Rectal smooth muscle tissue (tissue), 1 donor: ENCODE measurements at regions not wholly inside any gene's neighbourhood (a gene's known extent, or its start where the extent isn't known, plus 50 kb on each side); places are given as distances from the start of the nearest gene placed in this dataset.

Experiments
- H3K27ac ChIP-seq: one replicate; pipeline ENCODE4 v1.7.0; 2013; ENCODE audit warnings: low read depth, low read length, inconsistent platforms
- H3K27me3 ChIP-seq: one replicate; pipeline ENCODE4 v1.7.0; 2013; ENCODE audit warnings: low read length; ENCODE audit not compliant: control insufficient read depth, insufficient read depth
- H3K36me3 ChIP-seq: one replicate; pipeline ENCODE4 v1.7.0; 2013; ENCODE audit warnings: low read length; ENCODE audit not compliant: control insufficient read depth, insufficient read depth
- H3K4me1 ChIP-seq: one replicate; pipeline ENCODE4 v1.7.0; 2013; ENCODE audit warnings: low read length; ENCODE audit not compliant: control insufficient read depth, insufficient read depth
- H3K4me3 ChIP-seq: one replicate; pipeline ENCODE4 v1.7.0; 2013; ENCODE audit warnings: low read length
- H3K9ac ChIP-seq: one replicate; pipeline ENCODE4 v1.7.0; 2013; ENCODE audit warnings: low read length

GRCh38 chr4:119797238-119797894 is 168.8 kb upstream of the PDE5A start:
- Histone ChIP-seq H3K36me3 (no peaks in the 10 kb centered on the region), H3K9ac (no peak overlapping the region), H3K27me3 (no peaks in the 10 kb centered on the region), H3K27ac (no peak overlapping the region), H3K4me3 (no peak overlapping the region), H3K4me1 (no peaks in the 10 kb centered on the region)

GRCh38 chr4:119795986-119796578 is 167.5 kb upstream of the PDE5A start:
- no peak overlapping the region for H3K27ac ChIP-seq
- no peaks in the 10 kb centered on the region for H3K4me1 ChIP-seq
- H3K9ac ChIP-seq = no peak overlapping the region
- H3K27me3 ChIP-seq = no peaks in the 10 kb centered on the region
- H3K4me3 ChIP-seq = no peak overlapping the region
- H3K36me3 ChIP-seq = no peaks in the 10 kb centered on the region

DNA sequence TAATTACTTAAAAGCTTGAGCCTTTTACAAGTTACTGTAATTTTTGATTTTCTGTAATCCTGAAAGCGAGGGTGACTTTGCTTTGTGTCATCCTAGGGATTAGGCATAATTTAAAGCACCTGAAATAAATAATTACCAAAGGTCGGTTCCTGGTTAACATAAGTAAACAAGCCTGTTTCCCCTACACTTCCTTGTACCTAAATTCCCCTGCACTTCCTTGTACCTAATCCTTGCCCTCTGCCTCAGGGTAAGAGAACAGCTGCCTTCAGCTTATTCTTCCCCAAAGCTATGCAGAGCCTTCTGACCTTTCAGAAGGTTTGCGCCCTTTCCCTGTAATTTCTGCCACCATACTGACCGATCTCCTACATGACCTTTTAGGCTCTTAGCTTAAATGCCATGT is 166.1 kb upstream of the PDE5A start:
- no peak overlapping the region for H3K27ac ChIP-seq
- no peak overlapping the region for H3K9ac ChIP-seq
- H3K4me1 ChIP-seq = no peaks in the 10 kb centered on the region
- no peak overlapping the region for H3K4me3 ChIP-seq
- no peaks in the 10 kb centered on the region for H3K36me3 ChIP-seq
- H3K27me3 ChIP-seq = no peaks in the 10 kb centered on the region

- Histone ChIP-seq H3K4me3 (no peak overlapping the region), H3K36me3 (no peaks in the 10 kb centered on the region), H3K27me3 (no peaks in the 10 kb centered on the region), H3K9ac (no peak overlapping the region), H3K27ac (no peak overlapping the region), H3K4me1 (no peaks in the 10 kb centered on the region)
These were observed 165.5 kb upstream of the PDE5A start for GRCh38 chr4:119794113-119794512.

GRCh38 chr4:119788349-119789266 is 160.0 kb upstream of the PDE5A start:
- Histone ChIP-seq H3K27me3 (no peaks in the 10 kb centered on the region), H3K27ac (no peak overlapping the region), H3K36me3 (no peaks in the 10 kb centered on the region), H3K9ac (no peak overlapping the region), H3K4me1 (no peaks in the 10 kb centered on the region), H3K4me3 (no peak overlapping the region)

DNA sequence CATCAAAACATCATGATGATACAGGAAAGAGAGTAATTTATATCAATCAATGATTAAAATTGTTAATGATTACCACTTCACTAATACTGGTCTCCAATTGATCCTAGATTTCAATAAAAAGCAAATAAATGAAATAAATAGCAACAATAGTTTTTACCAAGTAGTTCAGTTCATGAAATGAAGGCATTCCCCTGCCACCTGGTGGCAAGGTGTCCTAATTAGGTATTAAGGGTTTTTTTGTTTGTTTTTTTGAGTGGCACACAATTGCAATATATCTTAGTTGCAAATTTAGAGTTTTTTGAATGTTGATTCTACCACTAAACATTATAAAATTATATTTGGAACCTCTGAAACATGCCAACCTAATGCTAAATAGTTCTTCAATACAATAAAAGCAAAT is 157.4 kb upstream of the PDE5A start:
- no peak overlapping the region for H3K4me3 ChIP-seq

GRCh38 chr4:119783189-119783983 is 154.8 kb upstream of the PDE5A start:
- Histone ChIP-seq H3K36me3 (no peaks in the 10 kb centered on the region), H3K9ac (no peak overlapping the region), H3K27ac (no peak overlapping the region), H3K27me3 (no peaks in the 10 kb centered on the region), H3K4me1 (no peaks in the 10 kb centered on the region), H3K4me3 (no peak overlapping the region)

More for the DNA sequence above, 157.4 kb upstream of the PDE5A start:
- Histone ChIP-seq H3K27ac (no peak overlapping the region), H3K27me3 (no peaks in the 10 kb centered on the region), H3K4me1 (no peaks in the 10 kb centered on the region), H3K36me3 (no peaks in the 10 kb centered on the region), H3K9ac (no peak overlapping the region)

GRCh38 chr4:119781044-119781443 is 152.4 kb upstream of the PDE5A start:
- Histone ChIP-seq H3K4me3 (no peak overlapping the region), H3K9ac (no peak overlapping the region), H3K36me3 (no peaks in the 10 kb centered on the region), H3K4me1 (no peaks in the 10 kb centered on the region), H3K27me3 (no peaks in the 10 kb centered on the region), H3K27ac (no peak overlapping the region)

DNA sequence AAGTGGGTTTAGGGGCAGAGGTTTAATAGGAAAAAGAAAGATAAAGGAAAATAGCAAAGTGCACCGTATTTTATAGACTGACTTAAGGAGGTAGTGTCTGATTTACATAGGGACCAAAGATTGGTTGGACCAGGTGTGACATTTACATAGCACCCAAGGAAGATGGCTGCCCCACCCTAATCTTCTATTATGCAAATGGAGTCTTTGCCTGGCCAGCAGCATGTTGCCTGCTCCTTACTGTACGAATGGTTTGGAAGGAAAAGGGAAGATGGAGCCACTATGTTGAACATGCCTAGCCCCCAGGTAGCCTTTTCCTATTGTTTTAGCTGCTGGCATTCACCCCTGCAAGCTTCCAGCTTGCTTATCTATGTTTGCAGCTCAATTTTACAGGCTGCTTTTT is 146.2 kb upstream of the PDE5A start:
- Histone ChIP-seq H3K27me3 (no peaks in the 10 kb centered on the region), H3K36me3 (no peaks in the 10 kb centered on the region), H3K27ac (no peak overlapping the region), H3K9ac (no peak overlapping the region), H3K4me3 (no peak overlapping the region), H3K4me1 (no peaks in the 10 kb centered on the region)

DNA sequence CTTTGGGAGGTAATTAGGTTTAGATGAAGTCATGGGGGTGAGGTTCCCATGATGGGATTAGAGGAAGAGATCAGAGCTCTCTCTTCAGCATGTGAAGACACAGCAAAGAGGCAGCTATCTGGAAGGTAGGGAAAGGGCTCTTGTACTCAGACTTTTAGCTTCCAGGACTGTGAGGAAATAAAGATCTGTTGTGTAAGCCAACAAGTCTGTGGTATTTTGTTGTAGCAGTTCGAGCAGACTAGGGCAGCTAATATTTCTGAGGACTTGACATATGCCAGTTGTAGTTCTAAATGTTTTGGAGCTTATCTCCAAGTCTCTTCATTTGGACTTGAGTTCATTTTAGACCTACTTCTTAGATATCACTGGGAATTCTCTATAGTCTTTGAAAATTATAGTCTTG is 137.3 kb upstream of the PDE5A start:
- no peaks in the 10 kb centered on the region for H3K36me3 ChIP-seq
- H3K4me1 ChIP-seq = no peaks in the 10 kb centered on the region
- no peaks in the 10 kb centered on the region for H3K27me3 ChIP-seq
- no peak overlapping the region for H3K9ac ChIP-seq
- H3K27ac ChIP-seq = no peak overlapping the region
- no peak overlapping the region for H3K4me3 ChIP-seq

DNA sequence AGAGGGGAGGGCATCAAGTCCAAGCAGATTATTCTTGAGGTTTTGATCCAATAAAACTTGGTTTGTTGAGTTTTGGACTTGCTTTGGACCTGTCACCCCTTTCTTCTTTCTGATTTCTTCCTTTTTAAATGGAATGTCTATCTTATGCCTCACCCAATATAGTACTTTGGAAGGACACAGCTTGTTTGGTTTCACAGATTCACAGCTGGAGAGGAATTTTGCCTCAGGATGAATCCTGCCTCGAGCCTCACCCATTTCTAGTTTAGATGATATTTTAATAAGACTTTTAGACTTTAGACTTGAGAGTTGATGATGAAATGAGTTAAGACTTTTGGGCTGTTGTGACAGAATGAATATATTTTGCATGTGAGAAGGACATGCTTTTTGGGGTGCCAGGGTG is 136.9 kb upstream of the PDE5A start:
- Histone ChIP-seq H3K36me3 (no peaks in the 10 kb centered on the region), H3K27me3 (no peaks in the 10 kb centered on the region), H3K27ac (no peak overlapping the region), H3K4me1 (no peaks in the 10 kb centered on the region), H3K4me3 (no peak overlapping the region), H3K9ac (no peak overlapping the region)

DNA sequence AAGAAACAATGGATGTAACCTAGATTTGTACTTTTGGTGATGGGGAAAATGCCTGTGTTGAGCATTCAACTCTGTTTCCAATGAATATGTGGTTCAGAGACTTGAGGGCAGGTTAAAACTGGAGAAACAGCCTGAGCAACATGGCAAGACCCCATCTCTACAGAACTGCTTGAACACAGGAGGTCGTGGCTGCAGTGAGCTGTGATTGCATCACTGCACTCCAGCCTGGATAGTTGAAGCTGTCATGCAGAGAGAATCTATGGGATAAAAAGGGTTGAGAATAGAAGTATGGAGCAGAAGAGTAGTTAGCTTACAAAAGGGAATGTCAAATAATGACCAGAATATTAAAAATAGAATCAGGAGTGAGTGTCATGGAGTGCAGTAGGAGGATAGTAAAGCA is 134.8 kb upstream of the PDE5A start:
- no peak overlapping the region for H3K4me3 ChIP-seq
- H3K27me3 ChIP-seq = no peaks in the 10 kb centered on the region
- no peak overlapping the region for H3K9ac ChIP-seq
- H3K36me3 ChIP-seq = no peaks in the 10 kb centered on the region
- no peak overlapping the region for H3K27ac ChIP-seq
- no peaks in the 10 kb centered on the region for H3K4me1 ChIP-seq
